SK-N-SH (cell line): ENCODE measurements at regions not wholly inside any gene's neighbourhood (a gene's known extent, or its start where the extent isn't known, plus 50 kb on each side); places are given as distances from the start of the nearest gene placed in this dataset.

Experiments
- CHD2 ChIP-seq: fragments of 150-350 bp; IDR thresholded peaks from 2 replicates; pipeline ENCODE4 v1.6.1; 2018; ENCODE audit warnings: low read length; ENCODE audit not compliant: partially characterized antibody
- CTCF ChIP-seq: fragments of 200-600 bp; sonication (generic); IDR thresholded peaks from 2 replicates; pipeline ENCODE4 v1.6.1; 2017; ENCODE audit warnings: antibody characterized with exemption, mild to moderate bottlenecking, moderate library complexity
- EP300 ChIP-seq, 2 experiments: IDR thresholded peaks; 2 replicates each; pipeline versions ENCODE4 v1.4.0 to v1.6.1; 2012; ENCODE audit warnings: borderline replicate concordance in 1 of 2, low read depth in 1 of 2, low read length in 1 of 2
- EZH2phosphoT487 ChIP-seq: fragments of 200-600 bp; sonication (generic); IDR thresholded peaks from 2 replicates; pipeline ENCODE4 v1.6.1; 2017; ENCODE audit warnings: low read depth, mixed run types, mild to moderate bottlenecking, antibody characterized with exemption, moderate library complexity, borderline replicate concordance
- MXI1 ChIP-seq: IDR thresholded peaks from 2 replicates; pipeline ENCODE4 v1.6.1; 2012; ENCODE audit warnings: mild to moderate bottlenecking, low read depth, low read length, improper control_type of control experiment
- RAD21 ChIP-seq: IDR thresholded peaks from 2 replicates; pipeline ENCODE4 v1.6.1; 2012; ENCODE audit warnings: mild to moderate bottlenecking, low read length
- SMC3 ChIP-seq: IDR thresholded peaks from 2 replicates; pipeline ENCODE4 v1.6.1; 2012; ENCODE audit warnings: low read depth, low read length, improper control_type of control experiment
- TEAD4 ChIP-seq: IDR thresholded peaks from 2 replicates; pipeline ENCODE4 v1.4.0; 2012; ENCODE audit warnings: mild to moderate bottlenecking, borderline replicate concordance; ENCODE audit not compliant: insufficient read depth
- YY1 ChIP-seq: IDR thresholded peaks from 2 replicates; pipeline ENCODE4 v1.4.0; 2012; ENCODE audit warnings: low read depth, mild to moderate bottlenecking
- TF ChIP-seq, protein P1 (sequence below): fragments of 150-350 bp; IDR thresholded peaks from 2 replicates; pipeline ENCODE4 v1.6.1; 2017; ENCODE audit warnings: antibody characterized with exemption, low read length, low read depth, borderline replicate concordance

- TF ChIP-seq MXI1 (no peak), TEAD4 (no peak), YY1 (no peak), CTCF (no peak), EP300 (IDR thresholded peaks at IDR 0.05; ENCODE audit: borderline replicate concordance in 1 of 2, low read depth in 1 of 2, low read length in 1 of 2) (no peak), SMC3 (no peak), RAD21 (no peak), EZH2phosphoT487 (no peak), CHD2 (no peak)
- TF ChIP-seq, protein P1, sequence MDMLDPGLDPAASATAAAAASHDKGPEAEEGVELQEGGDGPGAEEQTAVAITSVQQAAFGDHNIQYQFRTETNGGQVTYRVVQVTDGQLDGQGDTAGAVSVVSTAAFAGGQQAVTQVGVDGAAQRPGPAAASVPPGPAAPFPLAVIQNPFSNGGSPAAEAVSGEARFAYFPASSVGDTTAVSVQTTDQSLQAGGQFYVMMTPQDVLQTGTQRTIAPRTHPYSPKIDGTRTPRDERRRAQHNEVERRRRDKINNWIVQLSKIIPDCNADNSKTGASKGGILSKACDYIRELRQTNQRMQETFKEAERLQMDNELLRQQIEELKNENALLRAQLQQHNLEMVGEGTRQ = no peak
These were observed 104.8 kb downstream of the POSTN start for GRCh38 chr13:37493775-37494174.
